ENCODE measurements at regions not wholly inside any gene's neighbourhood (a gene's known extent, or its start where the extent isn't known, plus 50 kb on each side); places are given as distances from the start of the nearest gene placed in this dataset.

DNA sequence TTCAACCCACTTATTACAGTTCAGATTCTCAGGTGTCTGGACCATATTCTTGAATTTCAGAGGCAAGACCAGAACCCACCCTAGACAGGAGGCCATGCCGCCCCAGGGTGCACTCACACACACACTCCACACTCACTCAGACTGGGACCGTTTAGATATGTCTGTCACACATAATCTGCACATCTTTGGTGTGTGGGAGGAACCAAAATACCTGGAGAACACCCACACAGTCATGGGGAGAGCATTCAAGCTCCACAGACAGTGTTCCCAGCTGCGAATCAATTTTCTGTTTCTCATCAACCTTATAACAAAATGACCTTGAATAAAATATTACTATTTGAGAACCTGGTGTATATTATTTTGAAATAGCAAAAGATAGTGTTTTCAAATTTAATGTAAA, 2353.0 kb downstream of the PCDH9 start:
- TF ChIP-seq GATA2 (IDR thresholded peaks at IDR 0.05; ENCODE audit: low read depth, low read length) (no peak), GATA3 (IDR thresholded peaks at IDR 0.05; ENCODE audit: low read depth, low read length) (no peak)
